ENCODE measurements at regions not wholly inside any gene's neighbourhood (a gene's known extent, or its start where the extent isn't known, plus 50 kb on each side); places are given as distances from the start of the nearest gene placed in this dataset.

- no peak for TF ChIP-seq JAZF1 (CRISPR knock-in tag; IDR thresholded peaks at IDR 0.05)
- TF ChIP-seq ZNF281 (CRISPR knock-in tag; IDR thresholded peaks at IDR 0.05): no peak
- TF ChIP-seq, protein P1, sequence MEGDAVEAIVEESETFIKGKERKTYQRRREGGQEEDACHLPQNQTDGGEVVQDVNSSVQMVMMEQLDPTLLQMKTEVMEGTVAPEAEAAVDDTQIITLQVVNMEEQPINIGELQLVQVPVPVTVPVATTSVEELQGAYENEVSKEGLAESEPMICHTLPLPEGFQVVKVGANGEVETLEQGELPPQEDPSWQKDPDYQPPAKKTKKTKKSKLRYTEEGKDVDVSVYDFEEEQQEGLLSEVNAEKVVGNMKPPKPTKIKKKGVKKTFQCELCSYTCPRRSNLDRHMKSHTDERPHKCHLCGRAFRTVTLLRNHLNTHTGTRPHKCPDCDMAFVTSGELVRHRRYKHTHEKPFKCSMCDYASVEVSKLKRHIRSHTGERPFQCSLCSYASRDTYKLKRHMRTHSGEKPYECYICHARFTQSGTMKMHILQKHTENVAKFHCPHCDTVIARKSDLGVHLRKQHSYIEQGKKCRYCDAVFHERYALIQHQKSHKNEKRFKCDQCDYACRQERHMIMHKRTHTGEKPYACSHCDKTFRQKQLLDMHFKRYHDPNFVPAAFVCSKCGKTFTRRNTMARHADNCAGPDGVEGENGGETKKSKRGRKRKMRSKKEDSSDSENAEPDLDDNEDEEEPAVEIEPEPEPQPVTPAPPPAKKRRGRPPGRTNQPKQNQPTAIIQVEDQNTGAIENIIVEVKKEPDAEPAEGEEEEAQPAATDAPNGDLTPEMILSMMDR (IDR thresholded peaks at IDR 0.05): no peak
- TF ChIP-seq NR3C1 (CRISPR knock-in tag; conservative IDR thresholded peaks at IDR 0.05; ENCODE audit: low read depth): no peak
- no peak for TF ChIP-seq USF1 (CRISPR knock-in tag; IDR thresholded peaks at IDR 0.05)
- TF ChIP-seq, protein P2, sequence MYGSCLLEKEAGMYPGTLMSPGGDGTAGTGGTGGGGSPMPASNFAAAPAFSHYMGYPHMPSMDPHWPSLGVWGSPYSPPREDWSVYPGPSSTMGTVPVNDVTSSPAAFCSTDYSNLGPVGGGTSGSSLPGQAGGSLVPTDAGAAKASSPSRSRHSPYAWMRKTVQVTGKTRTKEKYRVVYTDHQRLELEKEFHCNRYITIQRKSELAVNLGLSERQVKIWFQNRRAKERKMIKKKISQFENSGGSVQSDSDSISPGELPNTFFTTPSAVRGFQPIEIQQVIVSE (CRISPR knock-in tag; IDR thresholded peaks at IDR 0.05; ENCODE audit: borderline replicate concordance): no peak
- no peak for TF ChIP-seq MLX (CRISPR knock-in tag; IDR thresholded peaks at IDR 0.05)
- TF ChIP-seq IRF2 (CRISPR knock-in tag; IDR thresholded peaks at IDR 0.05; ENCODE audit: borderline replicate concordance, low read depth): no peak
- TF ChIP-seq MAX (CRISPR knock-in tag; IDR thresholded peaks at IDR 0.05): no peak
- TF ChIP-seq NFYB (CRISPR knock-in tag; conservative IDR thresholded peaks at IDR 0.05; ENCODE audit: low read depth): no peak
- no peak for TF ChIP-seq FOXK1 (CRISPR knock-in tag; IDR thresholded peaks at IDR 0.05)
- TF ChIP-seq CBFB (CRISPR knock-in tag; IDR thresholded peaks at IDR 0.05; ENCODE audit: low read depth): no peak
Observed at GRCh38 chr20:48373555-48373934, 454.3 kb downstream of the PREX1 start.
